HEK293 (cell line): ENCODE measurements at regions not wholly inside any gene's neighbourhood (a gene's known extent, or its start where the extent isn't known, plus 50 kb on each side); places are given as distances from the start of the nearest gene placed in this dataset.

Experiments
- CTCF ChIA-PET: fragments of 350-600 bp; formaldehyde crosslinking; extraction: SDS; loops from one replicate; lab custom pipeline; 2021; ENCODE audit warnings: antibody characterized with exemption; lab: Yijun Ruan, JAX
- POLR2A ChIA-PET: fragments of 300-600 bp; formaldehyde crosslinking; extraction: SDS; loops from one replicate; lab custom pipeline; 2020; ENCODE audit warnings: antibody characterized with exemption, inconsistent platforms; lab: Yijun Ruan, JAX
- H3K27ac ChIP-seq: fragments of 200-500 bp; sonication (Bioruptor generic); 2 replicates; pipeline ENCODE4 v1.5.1; 2014; ENCODE audit warnings: low read depth, low read length, control low read depth, inconsistent platforms; ENCODE audit errors: extremely low read depth
- H3K36me3 ChIP-seq, 2 experiments: fragments of 200-500 bp in 1 of 2; sonication (Bioruptor generic) in 1 of 2; 1 replicate in 1 of 2; 2 replicates in 1 of 2; pipeline ENCODE4 v1.5.1; 2014 to 2017; ENCODE audit warnings: inconsistent platforms in 2 of 2, low read length in 2 of 2; ENCODE audit not compliant: control insufficient read depth in 2 of 2, insufficient read depth in 1 of 2
- H3K4me1 ChIP-seq: fragments of 200-500 bp; sonication (Bioruptor generic); 2 replicates; pipeline ENCODE4 v1.5.1; 2014; ENCODE audit warnings: mild to moderate bottlenecking, low read length, inconsistent platforms; ENCODE audit not compliant: control insufficient read depth, insufficient read depth
- H3K4me3 ChIP-seq: 2 replicates; pipeline ENCODE4 v1.5.1; 2011; ENCODE audit warnings: low read depth, mild to moderate bottlenecking, control low read depth, low read length, moderate library complexity
- H3K9me3 ChIP-seq: fragments of 200-500 bp; sonication (Bioruptor generic); 2 replicates; pipeline ENCODE4 v1.5.1; 2014; ENCODE audit warnings: low read depth, low read length, inconsistent platforms; ENCODE audit not compliant: control insufficient read depth, insufficient read depth
- RBAK ChIP-seq: fragments of 450-650 bp; formaldehyde crosslinking; IDR thresholded peaks from 2 replicates; pipeline ENCODE4 v1.5.1; 2016; ENCODE audit warnings: missing biosample characterization, missing genetic modification characterization
- SCRT2 ChIP-seq: fragments of 450-650 bp; formaldehyde crosslinking; IDR thresholded peaks from 2 replicates; pipeline ENCODE4 v1.5.1; 2016; ENCODE audit warnings: missing biosample characterization, missing genetic modification characterization
- YY2 ChIP-seq: fragments of 450-650 bp; formaldehyde crosslinking; IDR thresholded peaks from 2 replicates; pipeline ENCODE4 v1.5.1; 2016; ENCODE audit warnings: missing biosample characterization, missing genetic modification characterization
- ZBTB1 ChIP-seq: fragments of 450-650 bp; formaldehyde crosslinking; IDR thresholded peaks from 2 replicates; pipeline ENCODE4 v1.5.1; 2016; ENCODE audit warnings: missing biosample characterization, missing genetic modification characterization
- ZBTB20 ChIP-seq: fragments of 450-650 bp; formaldehyde crosslinking; IDR thresholded peaks from 2 replicates; pipeline ENCODE4 v1.5.1; 2016; ENCODE audit warnings: missing biosample characterization, missing genetic modification characterization
- ZBTB8A ChIP-seq: fragments of 450-650 bp; formaldehyde crosslinking; IDR thresholded peaks from 2 replicates; pipeline ENCODE4 v1.5.1; 2016; ENCODE audit warnings: missing biosample characterization, missing genetic modification characterization
- ZEB2 ChIP-seq: fragments of 450-650 bp; formaldehyde crosslinking; IDR thresholded peaks from 2 replicates; pipeline ENCODE4 v1.5.1; 2016; ENCODE audit warnings: missing biosample characterization, missing genetic modification characterization
- ZNF112 ChIP-seq: fragments of 450-650 bp; formaldehyde crosslinking; IDR thresholded peaks from 2 replicates; pipeline ENCODE4 v1.5.0; 2017; ENCODE audit warnings: missing biosample characterization, missing genetic modification characterization
- ZNF140 ChIP-seq: fragments of 450-650 bp; formaldehyde crosslinking; IDR thresholded peaks from 2 replicates; pipeline ENCODE4 v1.5.1; 2016; ENCODE audit warnings: missing biosample characterization, missing genetic modification characterization
- ZNF16 ChIP-seq: fragments of 450-650 bp; formaldehyde crosslinking; IDR thresholded peaks from 2 replicates; pipeline ENCODE4 v1.5.1; 2016; ENCODE audit warnings: low read depth, missing biosample characterization, missing genetic modification characterization
- ZNF174 ChIP-seq: fragments of 450-650 bp; formaldehyde crosslinking; IDR thresholded peaks from 2 replicates; pipeline ENCODE4 v1.5.0; 2017; ENCODE audit warnings: missing biosample characterization, mild to moderate bottlenecking, missing genetic modification characterization
- ZNF398 ChIP-seq: fragments of 450-650 bp; formaldehyde crosslinking; IDR thresholded peaks from 2 replicates; pipeline ENCODE4 v1.5.1; 2017; ENCODE audit warnings: missing biosample characterization, missing genetic modification characterization
- ZNF426 ChIP-seq: fragments of 450-650 bp; formaldehyde crosslinking; IDR thresholded peaks from 2 replicates; pipeline ENCODE4 v1.5.1; 2017; ENCODE audit warnings: missing biosample characterization, missing genetic modification characterization, mild to moderate bottlenecking, inconsistent platforms, moderate library complexity
- ZNF473 ChIP-seq: fragments of 450-650 bp; formaldehyde crosslinking; IDR thresholded peaks from 2 replicates; pipeline ENCODE4 v1.5.1; 2017; ENCODE audit warnings: missing biosample characterization, missing genetic modification characterization
- ZNF555 ChIP-seq: fragments of 450-650 bp; formaldehyde crosslinking; conservative IDR thresholded peaks from 2 replicates; pipeline ENCODE4 v1.5.1; 2017; ENCODE audit warnings: missing biosample characterization, mild to moderate bottlenecking, missing genetic modification characterization, inconsistent platforms
- ZNF629 ChIP-seq: fragments of 450-650 bp; formaldehyde crosslinking; IDR thresholded peaks from 2 replicates; pipeline ENCODE4 v1.5.1; 2017; ENCODE audit warnings: missing biosample characterization, missing genetic modification characterization
- ZNF645 ChIP-seq: fragments of 450-650 bp; formaldehyde crosslinking; IDR thresholded peaks from 2 replicates; pipeline ENCODE4; 2016; ENCODE audit warnings: missing biosample characterization, missing genetic modification characterization
- ZNF658 ChIP-seq: fragments of 450-650 bp; formaldehyde crosslinking; IDR thresholded peaks from 2 replicates; pipeline ENCODE4; 2016; ENCODE audit warnings: missing biosample characterization, missing genetic modification characterization
- TF ChIP-seq, protein P1 (sequence below): fragments of 450-650 bp; formaldehyde crosslinking; IDR thresholded peaks from 2 replicates; pipeline ENCODE4 v1.5.1; 2016; ENCODE audit warnings: missing biosample characterization, missing genetic modification characterization
- TF ChIP-seq, protein P2 (sequence below): sonication (generic); formaldehyde crosslinking; IDR thresholded peaks from 2 replicates; pipeline ENCODE4 v1.8.1; 2022; ENCODE audit warnings: mild to moderate bottlenecking, moderate library complexity, missing genetic modification reagents

GRCh38 chr6:104521176-104521575, 338.5 kb downstream of the HACE1 start (continued):
- TF ChIP-seq RBAK (tag by site-specific recombination) = no peak
- no peak for TF ChIP-seq ZNF426 (tag by site-specific recombination)
- TF ChIP-seq, protein P1, sequence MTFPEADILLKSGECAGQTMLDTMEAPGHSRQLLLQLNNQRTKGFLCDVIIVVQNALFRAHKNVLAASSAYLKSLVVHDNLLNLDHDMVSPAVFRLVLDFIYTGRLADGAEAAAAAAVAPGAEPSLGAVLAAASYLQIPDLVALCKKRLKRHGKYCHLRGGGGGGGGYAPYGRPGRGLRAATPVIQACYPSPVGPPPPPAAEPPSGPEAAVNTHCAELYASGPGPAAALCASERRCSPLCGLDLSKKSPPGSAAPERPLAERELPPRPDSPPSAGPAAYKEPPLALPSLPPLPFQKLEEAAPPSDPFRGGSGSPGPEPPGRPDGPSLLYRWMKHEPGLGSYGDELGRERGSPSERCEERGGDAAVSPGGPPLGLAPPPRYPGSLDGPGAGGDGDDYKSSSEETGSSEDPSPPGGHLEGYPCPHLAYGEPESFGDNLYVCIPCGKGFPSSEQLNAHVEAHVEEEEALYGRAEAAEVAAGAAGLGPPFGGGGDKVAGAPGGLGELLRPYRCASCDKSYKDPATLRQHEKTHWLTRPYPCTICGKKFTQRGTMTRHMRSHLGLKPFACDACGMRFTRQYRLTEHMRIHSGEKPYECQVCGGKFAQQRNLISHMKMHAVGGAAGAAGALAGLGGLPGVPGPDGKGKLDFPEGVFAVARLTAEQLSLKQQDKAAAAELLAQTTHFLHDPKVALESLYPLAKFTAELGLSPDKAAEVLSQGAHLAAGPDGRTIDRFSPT (tag by site-specific recombination) = no peak

DNA sequence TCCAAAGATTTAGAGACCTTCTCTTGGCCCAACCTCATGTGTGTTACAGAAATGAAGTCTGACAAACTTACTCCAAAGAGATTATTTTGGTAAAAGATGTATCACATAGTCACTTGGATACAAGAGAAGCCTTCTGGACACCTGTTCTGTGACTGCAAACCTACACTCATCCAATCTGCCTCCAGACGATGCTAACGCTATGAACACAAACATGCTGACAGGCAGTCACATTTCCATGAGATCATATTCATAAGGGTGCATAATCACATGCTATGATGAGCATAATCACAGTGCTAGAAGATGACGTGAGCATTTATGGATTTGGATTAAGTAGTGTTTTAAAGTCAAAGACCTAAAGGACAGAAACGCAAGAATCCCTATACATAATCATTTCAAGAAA, 340.2 kb downstream of the HACE1 start:
- ChIA-PET POLR2A (no interaction called here), CTCF (no interaction called here)
- Histone ChIP-seq H3K36me3 (no peaks in the 10 kb centered on the region), H3K4me3 (no peak overlapping the region), H3K4me1 (no peaks in the 10 kb centered on the region), H3K9me3 (no peaks in the 10 kb centered on the region), H3K27ac (no peak overlapping the region)
- TF ChIP-seq YY2 (no peak), ZNF629 (tag by site-specific recombination) (0 out of 2 replicates have a peak, but pooled peaks have one; percentile 19), ZNF473 (tag by site-specific recombination) (no peak), ZBTB8A (tag by site-specific recombination) (no peak), ZNF555 (tag by site-specific recombination) (no peak), ZBTB1 (tag by site-specific recombination) (no peak), SCRT2 (tag by site-specific recombination) (peak; percentile 41; the same call in 1 of the 2 replicates), ZNF140 (tag by site-specific recombination) (no peak), ZNF398 (no peak), ZBTB20 (tag by site-specific recombination) (no peak), ZNF174 (tag by site-specific recombination) (no peak), RBAK (tag by site-specific recombination) (no peak)
- TF ChIP-seq, protein P2, sequence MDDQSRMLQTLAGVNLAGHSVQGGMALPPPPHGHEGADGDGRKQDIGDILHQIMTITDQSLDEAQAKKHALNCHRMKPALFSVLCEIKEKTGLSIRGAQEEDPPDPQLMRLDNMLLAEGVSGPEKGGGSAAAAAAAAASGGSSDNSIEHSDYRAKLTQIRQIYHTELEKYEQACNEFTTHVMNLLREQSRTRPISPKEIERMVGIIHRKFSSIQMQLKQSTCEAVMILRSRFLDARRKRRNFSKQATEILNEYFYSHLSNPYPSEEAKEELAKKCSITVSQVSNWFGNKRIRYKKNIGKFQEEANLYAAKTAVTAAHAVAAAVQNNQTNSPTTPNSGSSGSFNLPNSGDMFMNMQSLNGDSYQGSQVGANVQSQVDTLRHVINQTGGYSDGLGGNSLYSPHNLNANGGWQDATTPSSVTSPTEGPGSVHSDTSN (CRISPR knock-in tag) = no peak

GRCh38 chr6:104509355-104509754, 350.4 kb downstream of the HACE1 start:
- ChIA-PET CTCF (interaction anchor here (0.7 to 1.7 kb wide), 2 partner anchors 18 to 177 kb away, joined by 3 to 8 read pairs; no protein-coding TSS in a partner anchor), POLR2A (no interaction called here)
- Histone ChIP-seq H3K36me3 (no peaks in the 10 kb centered on the region), H3K9me3 (no peaks in the 10 kb centered on the region), H3K27ac (no peak overlapping the region), H3K4me1 (no peaks in the 10 kb centered on the region), H3K4me3 (no peak overlapping the region)
- no peak for TF ChIP-seq ZNF112
- no peak for TF ChIP-seq ZNF658 (tag by site-specific recombination)
- no peak for TF ChIP-seq ZNF645 (tag by site-specific recombination)
- TF ChIP-seq ZNF16 (tag by site-specific recombination) = no peak
- no peak for TF ChIP-seq ZEB2
